MV-4-11 (cell line): ENCODE measurements at regions not wholly inside any gene's neighbourhood (a gene's known extent, or its start where the extent isn't known, plus 50 kb on each side); places are given as distances from the start of the nearest gene placed in this dataset.
"Not testable (repeated sequence)": the region's sequence is repeated elsewhere in the genome, so short reads cannot be mapped to it uniquely, and the experiment has no call there.

Experiments
- DNase-seq: peaks from one replicate; lab custom pipeline; 2025; lab: John Stamatoyannopoulos, UW

DNA sequence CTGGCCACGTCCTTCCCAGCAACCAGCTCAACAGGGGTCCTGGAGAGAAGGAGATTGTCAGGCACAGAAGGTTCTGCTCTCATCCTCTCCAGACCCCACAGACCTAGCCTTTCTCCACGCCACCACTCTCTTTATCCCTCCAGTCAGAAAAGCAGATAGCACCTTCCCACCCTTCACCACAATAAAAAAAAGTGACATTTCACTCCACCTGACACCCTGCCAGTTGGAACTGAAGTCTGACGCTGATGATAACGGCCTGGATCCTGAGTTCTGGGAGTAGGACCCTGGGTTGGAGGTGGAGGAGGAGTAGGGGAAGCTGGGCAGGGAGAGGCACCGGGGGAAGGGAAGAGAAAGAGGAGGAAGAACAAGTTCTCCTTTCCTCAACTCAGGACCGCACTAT is 127.5 kb upstream of the ANO1 start:
- DNase-seq = no peak

DNA sequence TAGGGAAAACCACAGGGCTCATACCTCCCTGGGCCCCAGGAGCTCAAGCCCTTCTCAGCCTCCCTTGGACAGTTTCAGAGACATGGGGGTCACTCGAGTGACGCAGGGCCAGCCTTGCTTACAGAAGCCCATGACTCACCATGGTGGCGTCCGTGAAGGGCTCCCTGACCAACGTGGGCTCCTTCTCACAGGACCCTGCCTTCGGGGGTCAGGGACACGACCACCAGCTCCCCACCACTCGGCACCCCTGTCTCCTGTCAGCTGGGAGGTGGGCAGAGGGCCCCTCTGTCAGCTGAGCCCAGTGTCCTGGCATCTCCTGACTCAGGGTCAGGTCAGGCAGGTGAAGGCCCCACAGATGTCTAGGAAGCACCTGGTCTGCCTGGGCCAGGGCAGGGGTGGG is 126.3 kb upstream of the ANO1 start:
- no peak for DNase-seq

DNA sequence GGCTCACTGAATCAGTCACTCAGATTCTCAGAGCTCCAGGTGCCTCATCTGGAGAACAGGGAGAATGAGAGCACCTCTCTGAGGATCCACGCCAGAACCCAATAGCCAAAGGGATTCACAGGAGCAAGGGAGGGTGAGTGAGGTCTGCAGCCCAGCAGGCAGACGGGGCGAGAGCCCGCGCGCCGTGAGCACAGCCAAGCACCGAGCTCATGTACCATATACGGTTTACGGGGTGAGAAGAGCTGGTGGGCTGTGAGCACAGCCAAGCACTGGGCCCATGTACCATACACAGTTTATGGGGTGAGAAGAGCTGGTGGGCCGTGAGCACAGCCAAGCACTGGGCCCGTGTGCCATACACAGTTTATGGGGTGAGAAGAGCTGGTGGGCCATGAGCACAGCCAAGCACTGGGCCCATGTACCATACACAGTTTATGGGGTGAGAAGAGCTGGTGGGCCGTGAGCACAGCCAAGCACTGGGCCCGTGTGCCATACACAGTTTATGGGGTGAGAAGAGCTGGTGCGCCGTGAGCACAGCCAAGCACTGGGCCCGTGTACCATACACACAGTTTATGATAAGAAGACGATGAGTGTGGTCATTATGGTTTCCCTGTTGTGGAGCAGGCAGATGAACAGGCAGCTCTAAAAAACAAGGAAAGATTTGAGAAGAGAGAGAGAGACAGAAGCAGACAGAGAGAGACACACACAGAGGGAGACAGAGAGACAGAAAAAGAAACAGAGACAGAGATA is 125.7 kb upstream of the ANO1 start:
- not testable (repeated sequence) for DNase-seq

DNA sequence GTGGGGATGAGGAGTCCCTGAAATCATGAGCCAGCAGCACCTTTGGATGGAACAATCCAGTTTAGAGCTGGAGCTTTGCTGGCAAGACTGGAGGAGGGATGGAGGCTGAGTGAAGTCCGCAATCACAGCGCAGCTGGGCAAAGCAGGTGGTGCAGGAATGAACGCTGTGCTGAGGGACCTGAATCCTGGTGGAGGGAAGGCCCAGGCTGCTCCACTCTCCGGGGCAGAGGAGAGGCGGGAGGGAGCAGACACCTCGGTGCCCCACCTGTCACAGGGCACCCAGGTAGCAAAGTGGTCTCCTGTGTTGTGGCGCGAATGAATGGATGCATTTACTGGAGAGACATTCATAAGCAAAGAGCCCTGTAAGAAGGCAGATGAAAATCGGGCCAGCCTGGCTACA is 124.8 kb upstream of the ANO1 start:
- DNase-seq = no peak

DNA sequence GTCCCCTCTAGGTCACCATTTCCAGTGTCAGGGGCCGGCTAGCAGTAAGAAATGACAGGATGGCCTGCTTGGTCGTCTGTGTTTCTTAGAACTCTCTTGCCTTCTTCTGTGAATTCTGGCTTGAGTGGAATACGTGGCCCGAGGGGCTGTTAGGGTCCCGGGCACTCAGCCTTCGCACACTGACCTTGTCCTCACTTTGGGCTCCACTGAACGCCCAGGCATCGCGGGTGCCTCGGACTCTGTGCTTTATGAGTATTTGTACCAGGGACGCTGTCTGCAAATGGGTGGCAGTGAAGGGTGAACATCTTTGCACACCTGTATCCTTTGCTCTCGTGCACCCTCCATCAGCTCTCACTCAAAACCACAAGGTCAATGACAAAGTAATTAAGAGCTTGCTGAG is 123.4 kb upstream of the ANO1 start:
- DNase-seq = no peak

DNA sequence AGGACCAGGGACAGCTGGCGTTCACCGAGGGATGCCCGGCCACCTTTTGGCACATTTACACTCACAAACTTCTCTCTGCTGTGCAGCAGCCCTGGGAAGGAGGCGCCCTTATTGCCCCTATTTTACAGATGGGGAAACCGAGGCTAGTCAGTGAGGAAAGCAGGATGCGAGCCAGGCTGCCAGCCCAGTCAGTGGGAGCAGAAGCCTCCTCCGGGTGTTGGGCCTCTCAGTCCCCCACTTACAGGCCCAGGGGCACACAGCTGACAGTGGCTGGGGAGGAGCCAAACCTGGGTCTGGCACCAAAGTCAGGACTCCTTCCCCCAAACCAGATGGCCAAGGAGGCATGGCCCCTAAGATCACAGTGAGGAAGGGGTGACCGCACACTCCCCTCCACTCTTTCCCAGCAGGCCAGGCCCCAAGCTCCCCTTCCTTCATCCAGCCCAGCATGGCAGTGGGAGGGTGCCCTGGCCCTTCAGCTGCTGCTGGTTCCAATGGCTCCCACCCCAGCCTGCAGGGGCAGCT is 121.4 kb upstream of the ANO1 start:
- DNase-seq = no peak

DNA sequence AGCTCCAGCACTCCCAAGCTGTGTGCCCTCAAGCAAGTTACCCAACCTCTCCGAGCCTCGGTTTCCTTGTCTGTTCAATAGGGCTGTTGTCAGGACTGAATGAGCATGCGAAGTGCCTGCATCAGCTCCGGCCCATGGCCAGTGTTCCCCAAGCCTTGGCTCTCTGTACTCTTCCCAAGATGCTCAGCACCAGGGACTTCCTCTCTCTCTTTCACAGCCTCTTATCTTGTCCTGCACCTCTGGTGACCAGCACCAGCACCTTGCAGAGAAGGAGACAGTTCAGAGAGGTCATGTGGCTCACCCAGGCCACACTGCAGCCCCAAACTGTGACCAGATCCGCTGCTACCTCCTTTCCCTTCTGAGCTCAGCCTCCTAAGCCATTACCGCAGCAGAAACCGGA is 120.3 kb upstream of the ANO1 start:
- DNase-seq = no peak

DNA sequence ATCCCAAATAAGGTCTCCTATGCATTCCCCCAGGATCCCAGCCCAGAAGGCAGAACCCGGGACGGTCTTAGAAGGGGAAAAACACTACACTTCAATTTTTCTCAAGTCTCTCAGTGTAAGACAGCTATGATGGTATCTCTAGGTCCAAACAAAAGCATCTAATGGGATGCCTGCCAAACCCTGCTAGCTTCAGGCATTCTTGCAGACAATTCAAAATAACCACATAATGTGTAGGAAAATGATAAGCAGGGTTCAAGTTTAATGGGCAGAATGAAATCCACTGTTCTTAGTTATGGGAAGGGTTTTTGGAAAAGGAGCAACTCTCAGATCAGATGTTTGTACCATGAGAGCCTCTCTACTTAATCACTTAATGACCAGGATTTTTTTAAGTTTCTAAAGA is 119.8 kb upstream of the ANO1 start:
- DNase-seq = no peak

DNA sequence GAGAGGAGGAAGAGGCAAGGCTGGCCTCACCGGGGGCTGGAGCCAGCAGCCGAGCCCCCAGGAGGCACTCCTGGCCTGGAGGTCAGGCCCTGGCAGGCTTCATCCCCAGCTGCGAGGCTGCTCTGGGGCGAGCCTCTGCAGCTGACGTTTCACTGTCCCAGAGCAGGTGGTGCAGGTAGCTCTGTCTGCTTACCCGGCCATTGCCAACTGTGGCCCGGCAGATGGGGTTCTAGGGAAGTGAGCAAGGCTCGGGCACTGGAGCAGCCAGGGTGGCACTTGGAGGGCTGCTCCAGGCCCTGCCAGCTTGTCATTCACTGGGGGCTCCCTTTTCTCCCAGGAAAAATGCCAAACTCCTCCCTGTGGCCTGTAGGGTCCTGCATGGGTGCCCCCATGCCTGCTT is 118.7 kb upstream of the ANO1 start:
- DNase-seq = no peak

DNA sequence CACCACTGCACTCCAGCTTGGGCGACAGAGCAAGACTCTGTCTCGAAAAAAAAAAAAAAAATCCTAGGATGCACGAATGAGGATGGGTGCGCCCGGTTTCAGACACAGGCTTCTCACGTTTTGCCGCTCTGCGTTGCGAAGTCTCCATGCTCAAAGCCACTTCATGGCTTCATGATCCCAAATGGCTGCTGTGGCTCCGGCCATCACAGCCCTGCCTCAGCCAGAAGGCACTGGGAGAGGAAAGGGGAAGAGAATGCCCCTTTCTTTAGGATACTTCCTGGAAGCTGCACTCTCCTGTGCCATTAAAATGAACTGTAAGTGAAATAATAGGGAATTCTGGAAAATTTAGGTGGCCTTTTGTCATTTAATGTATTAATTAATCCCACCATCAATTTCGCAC is 116.4 kb upstream of the ANO1 start:
- DNase-seq = no peak

DNA sequence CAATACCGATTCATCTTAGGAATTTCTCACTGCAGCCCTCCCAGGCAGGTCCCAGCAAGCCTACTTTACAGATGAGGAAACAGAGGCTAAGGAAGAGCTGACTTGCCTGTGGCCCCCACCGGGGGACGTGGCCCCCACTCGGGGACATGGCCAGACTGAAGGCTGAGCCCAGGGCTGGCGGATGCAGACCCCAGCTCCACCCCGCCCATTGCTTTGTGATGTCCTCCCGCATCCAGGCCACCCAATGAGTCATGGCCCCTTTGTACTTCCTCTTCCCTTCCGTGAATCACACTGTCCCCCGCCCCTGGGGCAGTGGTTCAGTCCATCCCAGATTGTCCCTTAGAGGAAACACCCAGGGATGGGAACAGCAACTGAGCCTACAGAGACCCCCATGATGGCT is 116.0 kb upstream of the ANO1 start:
- DNase-seq = peak; percentile 49

DNA sequence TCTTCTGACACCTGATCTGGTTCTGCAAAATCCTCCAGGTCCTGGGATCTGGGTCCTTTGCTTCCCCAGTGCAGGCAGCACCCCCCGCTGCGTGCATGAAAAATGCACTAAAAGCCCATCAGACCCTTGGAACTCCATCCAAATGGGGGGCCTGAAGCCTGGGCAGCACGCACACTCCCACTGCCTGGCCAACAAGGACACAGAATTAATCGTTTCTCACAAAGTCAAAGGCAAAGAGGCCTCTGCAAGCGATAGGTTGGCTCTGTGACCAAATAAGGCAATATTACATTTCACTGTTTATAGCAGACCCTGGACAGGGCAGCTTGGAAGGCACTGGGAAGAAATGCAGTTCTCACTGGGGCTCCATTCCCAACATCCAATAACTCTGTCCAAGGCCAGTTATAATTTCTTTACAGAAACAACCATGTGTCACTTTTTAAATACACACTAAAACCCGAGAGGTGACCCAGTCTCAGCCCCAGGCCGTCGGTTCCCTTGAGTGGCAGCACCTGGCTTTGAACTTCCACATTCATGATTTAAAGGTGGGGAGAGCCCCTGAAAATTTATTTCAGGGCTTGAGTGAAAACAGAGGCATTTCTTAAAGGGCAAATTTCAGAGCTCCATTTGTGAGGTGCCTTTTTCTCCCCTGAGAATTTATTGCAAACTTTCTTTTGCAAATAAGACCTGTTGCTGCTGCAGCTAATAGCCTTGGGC is 114.4 kb upstream of the ANO1 start:
- DNase-seq = no peak

DNA sequence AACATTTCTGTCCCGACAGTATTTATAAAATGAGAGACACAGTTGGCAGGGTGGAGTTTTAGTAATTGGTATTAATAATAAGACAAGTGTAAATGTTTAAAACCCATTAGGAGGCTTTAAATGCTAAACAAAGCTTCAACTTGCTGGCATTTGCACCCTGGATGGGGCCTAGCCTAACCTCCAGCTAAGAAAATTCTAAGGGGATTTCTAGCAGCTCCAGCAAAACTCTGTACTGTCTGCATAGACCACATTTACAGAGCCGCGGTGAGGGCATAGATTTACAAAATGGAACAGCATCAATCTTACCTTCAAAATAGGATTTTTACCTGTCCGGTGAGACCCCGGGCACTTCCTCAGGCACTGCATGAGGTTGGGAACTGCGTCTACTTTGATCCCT is 113.9 kb upstream of the ANO1 start:
- no peak for DNase-seq

DNA sequence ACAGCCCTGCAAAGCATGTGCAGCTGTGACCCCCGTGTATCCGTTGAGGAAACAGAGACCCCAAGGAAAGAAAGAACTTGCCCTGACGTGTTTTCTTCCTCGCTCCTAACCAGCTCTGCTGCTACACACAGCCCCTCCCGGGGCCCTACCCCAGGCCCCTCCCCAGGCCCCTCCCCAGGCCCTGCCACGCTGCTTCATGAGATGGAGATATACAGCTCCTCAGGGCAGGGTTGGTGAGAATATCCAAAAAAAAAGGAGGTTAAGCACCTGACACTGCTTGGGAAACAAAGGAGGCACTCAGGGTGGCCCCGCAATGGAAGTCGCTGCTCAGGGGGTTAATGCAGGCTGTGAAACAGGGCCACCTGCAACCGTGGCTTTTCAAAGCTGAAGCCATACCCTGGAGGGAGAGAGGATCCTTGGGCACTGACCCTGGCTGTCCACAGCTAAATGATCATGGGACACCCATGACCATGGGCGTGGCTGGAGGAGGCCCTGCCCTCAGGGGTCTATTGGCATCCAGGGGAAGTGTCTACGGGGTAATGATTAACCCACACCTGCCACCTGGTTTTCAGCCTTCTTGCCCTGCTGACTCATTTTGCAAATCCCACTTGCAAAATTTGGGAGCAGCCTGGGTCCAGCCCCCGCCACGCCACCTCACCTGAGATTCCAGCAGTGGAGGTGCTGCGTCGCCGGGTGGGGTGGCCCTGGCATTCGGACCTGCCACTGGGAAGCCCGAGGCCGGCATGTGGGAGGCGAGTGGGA is 112.1 kb upstream of the ANO1 start:
- no peak for DNase-seq

DNA sequence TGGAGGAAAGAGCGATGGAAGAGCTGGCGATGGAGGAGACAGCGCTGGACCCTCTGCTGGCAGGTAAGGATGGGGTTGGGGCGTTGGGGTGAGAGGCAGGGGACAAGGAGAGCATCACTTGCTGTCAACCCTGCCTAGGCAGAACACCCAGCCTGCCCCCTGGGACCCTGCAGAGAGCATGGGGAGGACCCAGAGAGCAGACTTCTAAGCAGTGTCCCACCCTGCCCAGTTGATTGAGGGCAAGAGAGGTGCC is 111.6 kb upstream of the ANO1 start:
- DNase-seq = no peak

DNA sequence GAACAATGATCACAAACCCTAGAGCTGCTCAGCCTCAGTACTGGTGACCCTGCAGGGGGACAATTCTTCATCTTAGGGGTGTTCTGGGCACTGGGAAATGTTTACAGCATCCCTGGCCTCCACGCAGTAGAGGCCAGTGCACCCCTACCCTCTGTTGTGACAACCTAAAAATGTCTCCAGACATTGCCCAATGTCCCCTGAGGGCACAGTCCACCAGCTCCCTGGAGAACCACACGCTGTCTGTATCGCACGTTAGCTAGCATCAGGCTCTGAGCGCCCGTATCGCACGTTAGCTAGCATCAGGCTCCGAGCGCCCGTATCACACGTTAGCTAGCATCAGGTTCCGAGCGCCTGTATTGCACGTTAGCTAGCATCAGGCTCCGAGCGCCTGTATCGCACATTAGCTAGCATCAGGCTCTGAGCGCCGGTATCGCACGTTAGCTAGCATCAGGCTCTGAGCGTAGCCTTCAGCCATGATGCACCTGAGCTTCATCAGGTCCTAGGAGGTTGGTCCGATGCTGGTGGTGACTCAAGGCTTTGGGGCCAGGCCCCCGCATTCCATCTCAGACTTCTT is 111.1 kb upstream of the ANO1 start:
- no peak for DNase-seq

DNA sequence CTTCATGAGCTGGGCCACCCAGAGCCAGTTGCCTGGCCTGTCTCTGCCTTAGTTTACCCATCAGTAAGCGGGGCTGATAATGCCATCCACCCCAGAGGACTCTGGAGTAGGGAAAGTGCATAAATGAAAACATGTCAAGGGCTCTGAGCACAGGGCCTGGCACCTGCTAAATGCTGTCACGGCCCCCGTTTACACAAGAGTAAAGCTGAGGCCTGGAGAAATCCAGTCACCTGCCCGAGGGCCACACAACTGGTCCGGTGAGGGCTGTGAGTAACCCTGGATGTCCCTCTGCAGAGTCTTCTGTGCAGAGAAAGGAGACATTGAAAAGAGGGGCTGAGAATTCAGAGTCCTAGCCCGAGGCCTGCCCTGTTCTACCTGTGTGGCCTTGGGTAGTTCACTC is 110.6 kb upstream of the ANO1 start:
- DNase-seq = no peak

DNA sequence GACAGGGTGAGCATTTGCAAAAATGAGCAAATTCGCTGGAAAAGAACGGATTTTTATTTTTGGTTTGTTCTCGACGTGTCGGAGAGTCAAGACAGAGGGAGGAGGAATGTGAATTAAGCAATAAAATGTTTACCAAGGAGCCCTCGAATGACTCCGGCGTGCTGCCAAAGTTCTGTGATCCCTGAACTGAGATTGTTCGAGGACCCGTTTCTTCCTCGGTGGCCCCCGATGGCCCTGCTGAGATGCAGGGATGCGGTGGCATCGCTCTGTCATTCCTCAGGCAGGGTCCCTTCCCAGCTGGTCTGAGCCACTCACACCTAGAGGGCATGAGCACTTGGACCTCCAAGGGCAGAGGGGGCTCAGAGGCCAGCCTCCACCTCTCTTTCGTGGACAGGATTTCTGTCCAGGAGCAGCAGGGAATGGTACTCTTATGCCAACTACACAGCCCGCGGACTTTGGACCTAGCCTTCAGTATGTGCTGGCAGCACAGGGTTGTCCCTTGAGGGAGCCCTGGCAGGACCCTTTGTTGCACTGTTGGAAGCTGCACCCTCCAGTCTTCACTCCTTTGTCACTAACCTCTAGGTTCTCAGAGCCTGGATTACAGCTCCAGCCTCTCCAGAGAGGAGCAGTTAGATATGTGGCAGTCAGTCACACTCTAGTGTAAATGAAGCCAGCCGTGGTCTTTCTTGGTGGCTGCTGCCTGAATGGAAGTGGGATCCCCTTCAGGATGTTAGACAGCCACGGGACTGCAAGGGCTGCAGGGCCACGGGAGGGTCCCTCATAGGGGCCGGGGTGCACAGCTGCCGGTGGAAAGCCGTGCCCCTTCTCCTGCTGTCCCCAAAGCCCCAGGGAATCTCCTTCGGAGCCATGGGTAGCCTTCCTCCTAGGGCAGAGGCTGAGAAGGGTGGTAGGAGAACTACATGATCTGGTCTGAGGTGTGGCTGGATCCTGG is 109.4 kb upstream of the ANO1 start:
- no peak for DNase-seq

DNA sequence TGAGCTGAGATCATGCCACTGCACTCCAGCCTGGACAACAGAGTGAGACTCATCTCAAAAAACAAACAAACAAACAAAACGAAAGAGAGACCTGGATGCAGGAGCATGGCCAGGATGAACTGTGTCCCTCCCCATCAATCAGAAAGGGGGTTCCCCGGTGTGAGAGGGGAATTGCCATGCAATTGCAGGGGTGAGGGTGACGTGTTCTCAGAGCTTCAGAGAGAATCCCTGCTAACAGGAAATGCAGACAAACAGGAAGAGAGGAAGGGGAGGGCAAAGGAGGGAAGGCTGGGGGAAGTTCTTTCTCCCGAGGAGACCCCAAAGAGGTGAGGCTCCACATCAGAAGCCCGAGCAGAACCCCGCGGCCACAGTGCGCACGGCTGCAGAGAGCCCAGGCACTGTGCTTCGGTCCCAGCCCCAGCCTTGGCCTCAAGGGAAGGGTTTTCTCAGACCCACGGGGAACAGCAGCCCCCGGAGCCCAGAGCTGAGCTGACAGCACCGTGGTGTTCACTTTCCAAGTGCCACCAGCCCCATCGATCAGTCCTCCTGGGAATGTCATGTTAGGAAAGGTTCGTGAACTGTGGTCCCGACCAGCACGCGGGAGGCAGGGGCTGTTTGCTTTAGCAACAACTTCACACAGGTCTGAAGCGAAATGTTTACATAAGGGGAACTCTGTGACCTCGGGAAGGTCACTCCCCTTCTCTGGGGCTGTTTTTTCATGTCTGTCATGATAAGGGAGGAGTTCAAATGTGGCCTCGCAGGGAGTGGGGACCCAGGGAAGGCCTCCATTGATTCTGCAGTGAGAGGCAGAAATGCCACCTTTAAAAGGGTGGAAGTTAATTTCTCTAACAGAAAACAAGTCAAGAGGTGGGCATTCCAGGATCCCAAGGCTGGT is 108.0 kb upstream of the ANO1 start:
- no peak for DNase-seq

DNA sequence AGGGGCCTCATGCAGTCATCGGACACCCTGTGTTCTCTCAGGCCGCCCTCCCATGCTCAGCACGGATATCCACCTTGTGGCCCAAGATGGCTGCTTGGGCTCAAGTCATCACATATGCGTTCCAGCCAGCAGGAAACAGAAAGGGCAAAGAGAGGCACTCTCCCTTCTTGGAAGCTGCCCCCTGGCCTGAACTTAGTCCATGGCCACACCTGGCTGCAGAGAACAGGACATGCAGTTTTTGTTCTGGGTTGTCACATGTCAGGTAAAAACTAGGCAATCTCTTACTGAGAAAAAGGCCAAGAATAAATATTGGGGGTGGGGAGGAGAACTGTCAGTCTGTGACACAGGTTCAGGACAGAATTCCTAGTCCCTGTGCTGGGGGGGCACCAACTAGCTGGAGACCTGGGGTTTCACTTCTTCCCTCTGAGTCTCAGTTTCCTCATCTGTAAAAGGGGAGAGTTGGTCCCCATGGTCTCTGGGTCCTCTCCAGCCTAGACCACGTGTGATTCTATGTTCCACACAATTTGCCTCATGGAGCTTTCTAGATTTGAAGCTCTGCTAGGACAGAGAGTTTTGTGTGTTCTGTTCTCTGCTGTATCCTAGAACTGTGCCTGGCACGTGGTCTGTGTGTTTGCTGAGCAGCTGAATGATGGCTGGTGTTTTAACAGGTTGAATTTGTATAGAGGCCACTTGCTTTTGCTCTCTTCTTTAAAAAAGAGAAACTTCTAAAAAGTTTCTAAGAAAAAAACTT is 107.2 kb upstream of the ANO1 start:
- DNase-seq = no peak
